KBM-7 (cell line): ENCODE measurements at regions not wholly inside any gene's neighbourhood (a gene's known extent, or its start where the extent isn't known, plus 50 kb on each side); places are given as distances from the start of the nearest gene placed in this dataset.

Source experiments
- DNase-seq: peaks from one replicate; pipeline ENCODE4 v3.0.0-alpha.2; 2015
- in situ Hi-C: fragments of 300-500 bp; cut with MboI; formaldehyde crosslinking; loops from 2 replicates; pipeline ENCODE4 v1.14.3; 2020; ENCODE audit warnings: low sequenced_read_pairs, low pct_unique_long_range_greater_than_20kb, mixed read lengths

DNA sequence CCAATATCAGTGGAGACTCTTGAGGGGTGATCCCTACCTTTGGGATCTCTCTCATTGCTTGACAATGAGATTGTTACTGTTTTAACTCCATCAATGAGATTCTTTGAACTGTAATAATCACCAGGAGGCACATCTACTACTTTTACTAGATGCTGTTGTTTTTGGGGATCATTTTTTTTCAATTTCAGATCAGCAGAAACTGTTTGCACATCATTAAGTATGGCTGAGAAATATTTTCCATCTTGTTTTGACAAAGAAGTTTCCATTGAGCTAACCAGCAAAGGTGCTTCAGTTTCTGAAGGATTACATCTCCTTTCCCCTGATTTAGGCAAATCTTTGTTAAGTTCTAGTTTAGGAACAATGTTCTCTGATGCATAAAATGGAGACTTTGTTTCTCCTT is 54.8 kb upstream of the SLC4A10 start:
- in situ Hi-C loops: no loop called here
- DNase-seq: no peak

DNA sequence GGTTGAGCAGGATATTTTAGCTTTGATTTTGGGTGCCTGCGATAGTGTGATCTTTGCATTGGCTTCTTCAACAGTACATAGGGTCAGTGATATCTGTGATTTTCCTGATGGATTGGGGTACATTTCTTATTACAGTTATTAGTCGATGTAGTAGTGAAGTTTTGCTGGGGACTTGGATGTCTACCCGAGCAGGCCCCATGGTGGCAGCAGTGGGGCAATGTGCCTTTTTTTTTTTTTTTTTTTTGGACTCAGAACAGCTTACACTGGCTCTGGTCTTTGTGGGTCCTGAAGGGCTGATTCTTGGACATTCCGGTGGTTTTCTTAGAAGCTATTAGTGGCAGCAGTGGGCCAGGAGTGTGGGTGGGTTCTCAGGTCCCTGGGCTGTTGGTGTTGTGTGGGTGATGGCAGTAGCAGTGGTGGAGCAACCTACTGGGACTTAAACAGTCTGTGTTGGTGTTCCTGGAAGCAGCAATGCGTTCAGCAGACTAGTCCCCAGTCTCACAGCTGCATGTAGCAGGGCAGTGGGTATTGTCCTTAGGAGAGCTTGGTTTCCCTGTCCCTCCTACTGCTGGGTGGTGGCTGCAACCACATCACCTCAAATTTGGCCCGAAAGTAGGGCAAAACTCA is 53.7 kb upstream of the SLC4A10 start:
- in situ Hi-C loops: no loop called here

GRCh38 chr2:161571051-161571429 is 53.2 kb upstream of the SLC4A10 start:
- no peak for DNase-seq
- in situ Hi-C loops: no loop called here

More for the DNA sequence above, 53.7 kb upstream of the SLC4A10 start:
- no peak for DNase-seq
